Osteocyte (in vitro differentiated cells): ENCODE measurements at regions not wholly inside any gene's neighbourhood (a gene's known extent, or its start where the extent isn't known, plus 50 kb on each side); places are given as distances from the start of the nearest gene placed in this dataset.

Experiments
- DNase-seq: peaks from one replicate; pipeline ENCODE4 v3.0.0; 2021; ENCODE audit warnings: mixed read lengths; ENCODE audit not compliant: unreplicated experiment; ENCODE audit errors: extremely low spot score
- H3K27ac Mint-ChIP-seq: one replicate; pipeline ENCODE4 v1.8.0; 2021; ENCODE audit warnings: mild to moderate bottlenecking, mixed read lengths; ENCODE audit not compliant: unreplicated experiment
- H3K27me3 Mint-ChIP-seq: one replicate; pipeline ENCODE4 v1.8.0; 2021; ENCODE audit warnings: mixed read lengths; ENCODE audit not compliant: unreplicated experiment
- H3K36me3 Mint-ChIP-seq: one replicate; pipeline ENCODE4 v1.8.0; 2021; ENCODE audit warnings: mixed read lengths; ENCODE audit not compliant: unreplicated experiment
- H3K4me1 Mint-ChIP-seq: one replicate; pipeline ENCODE4 v1.8.0; 2021; ENCODE audit warnings: mixed read lengths; ENCODE audit not compliant: unreplicated experiment
- H3K4me3 Mint-ChIP-seq: one replicate; pipeline ENCODE4 v1.8.0; 2021; ENCODE audit warnings: mild to moderate bottlenecking, moderate library complexity, mixed read lengths; ENCODE audit not compliant: unreplicated experiment
- H3K9me3 Mint-ChIP-seq: one replicate; pipeline ENCODE4 v1.8.0; 2021; ENCODE audit warnings: mixed read lengths; ENCODE audit not compliant: unreplicated experiment
- TF ChIP-seq, protein P1 (sequence below): fragments of 200-600 bp; sonication (generic); IDR thresholded peaks from 2 replicates; pipeline ENCODE4 v1.5.0; 2021; ENCODE audit warnings: antibody characterized with exemption, mild to moderate bottlenecking, moderate library complexity

DNA sequence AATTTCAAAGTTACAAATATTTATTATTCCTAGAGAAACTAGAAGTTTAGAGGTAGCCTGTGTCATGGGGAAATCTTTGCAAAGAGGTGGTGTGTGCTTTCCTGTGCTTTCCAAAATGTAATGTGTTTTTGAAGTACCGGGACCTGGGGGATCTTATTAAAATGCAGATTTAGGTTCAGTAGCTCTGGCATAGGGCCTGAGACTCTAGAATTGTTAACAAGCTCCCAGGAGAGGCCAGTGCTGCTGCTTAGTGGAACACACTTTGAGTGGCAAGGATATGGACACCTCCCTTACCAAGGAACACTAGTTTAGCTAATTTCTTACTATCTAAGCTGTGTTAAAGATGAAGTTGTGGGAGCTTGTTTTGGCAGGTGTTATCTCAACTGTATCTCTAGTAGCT is 428.9 kb downstream of the VGLL3 start:
- no peak for DNase-seq
- no peaks in the 10 kb centered on the region for H3K9me3 Mint-ChIP-seq
- TF ChIP-seq, protein P1, sequence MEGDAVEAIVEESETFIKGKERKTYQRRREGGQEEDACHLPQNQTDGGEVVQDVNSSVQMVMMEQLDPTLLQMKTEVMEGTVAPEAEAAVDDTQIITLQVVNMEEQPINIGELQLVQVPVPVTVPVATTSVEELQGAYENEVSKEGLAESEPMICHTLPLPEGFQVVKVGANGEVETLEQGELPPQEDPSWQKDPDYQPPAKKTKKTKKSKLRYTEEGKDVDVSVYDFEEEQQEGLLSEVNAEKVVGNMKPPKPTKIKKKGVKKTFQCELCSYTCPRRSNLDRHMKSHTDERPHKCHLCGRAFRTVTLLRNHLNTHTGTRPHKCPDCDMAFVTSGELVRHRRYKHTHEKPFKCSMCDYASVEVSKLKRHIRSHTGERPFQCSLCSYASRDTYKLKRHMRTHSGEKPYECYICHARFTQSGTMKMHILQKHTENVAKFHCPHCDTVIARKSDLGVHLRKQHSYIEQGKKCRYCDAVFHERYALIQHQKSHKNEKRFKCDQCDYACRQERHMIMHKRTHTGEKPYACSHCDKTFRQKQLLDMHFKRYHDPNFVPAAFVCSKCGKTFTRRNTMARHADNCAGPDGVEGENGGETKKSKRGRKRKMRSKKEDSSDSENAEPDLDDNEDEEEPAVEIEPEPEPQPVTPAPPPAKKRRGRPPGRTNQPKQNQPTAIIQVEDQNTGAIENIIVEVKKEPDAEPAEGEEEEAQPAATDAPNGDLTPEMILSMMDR = no peak
- no peaks in the 10 kb centered on the region for H3K36me3 Mint-ChIP-seq
- H3K4me1 Mint-ChIP-seq = no peaks in the 10 kb centered on the region
- H3K27me3 Mint-ChIP-seq = peaks cover 33% of the 10 kb centered on the region
- no peak overlapping the region for H3K27ac Mint-ChIP-seq
- no peak overlapping the region for H3K4me3 Mint-ChIP-seq

DNA sequence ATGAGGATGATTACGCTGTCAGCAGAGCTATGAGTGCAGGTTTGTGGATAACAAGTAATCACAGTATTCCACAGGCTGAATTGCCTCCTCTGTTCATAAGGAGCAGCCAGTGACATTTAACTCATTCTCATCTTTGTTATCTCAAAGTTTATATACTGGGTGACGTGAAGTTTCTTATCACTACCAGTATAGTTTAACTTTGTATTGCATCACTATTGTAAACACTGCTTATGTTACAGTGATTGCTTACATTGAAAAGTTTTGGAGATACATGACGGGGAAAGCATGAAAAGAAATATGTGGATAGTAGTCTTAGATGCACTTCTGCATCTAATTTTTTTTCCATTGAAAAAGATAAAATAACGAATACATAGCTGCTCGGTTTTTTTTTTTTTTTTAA is 429.7 kb downstream of the VGLL3 start:
- TF ChIP-seq, protein P1 = no peak
- DNase-seq = no peak
- H3K36me3 Mint-ChIP-seq = no peaks in the 10 kb centered on the region
- no peak overlapping the region for H3K4me3 Mint-ChIP-seq
- H3K27me3 Mint-ChIP-seq = peaks cover 34% of the 10 kb centered on the region
- no peaks in the 10 kb centered on the region for H3K9me3 Mint-ChIP-seq
- no peaks in the 10 kb centered on the region for H3K4me1 Mint-ChIP-seq
- H3K27ac Mint-ChIP-seq = no peak overlapping the region

DNA sequence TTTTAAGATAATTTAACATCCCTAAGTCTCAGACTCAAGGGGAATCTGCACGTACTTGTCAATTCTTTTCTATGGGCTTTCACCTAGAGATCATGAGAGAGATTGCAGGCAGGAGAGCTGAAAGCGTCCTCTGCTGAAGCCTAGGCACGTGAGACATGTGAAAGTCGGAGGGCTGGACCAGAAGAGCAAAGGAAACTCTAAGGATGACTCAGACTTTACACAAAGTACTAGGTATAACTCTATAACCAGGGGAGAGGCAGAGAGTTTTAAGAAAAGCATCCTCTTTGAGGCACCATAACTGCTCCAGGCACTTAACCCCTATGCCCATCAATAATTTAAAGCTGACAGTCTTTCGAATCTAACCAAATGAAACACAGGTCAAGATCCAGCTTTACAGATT is 436.6 kb downstream of the VGLL3 start:
- H3K27me3 Mint-ChIP-seq = peaks cover 15% of the 10 kb centered on the region
- H3K27ac Mint-ChIP-seq = no peak overlapping the region
- H3K4me3 Mint-ChIP-seq = no peak overlapping the region
- DNase-seq = no peak
- TF ChIP-seq, protein P1 = no peak
- H3K36me3 Mint-ChIP-seq = no peaks in the 10 kb centered on the region
- no peaks in the 10 kb centered on the region for H3K4me1 Mint-ChIP-seq
- no peaks in the 10 kb centered on the region for H3K9me3 Mint-ChIP-seq

DNA sequence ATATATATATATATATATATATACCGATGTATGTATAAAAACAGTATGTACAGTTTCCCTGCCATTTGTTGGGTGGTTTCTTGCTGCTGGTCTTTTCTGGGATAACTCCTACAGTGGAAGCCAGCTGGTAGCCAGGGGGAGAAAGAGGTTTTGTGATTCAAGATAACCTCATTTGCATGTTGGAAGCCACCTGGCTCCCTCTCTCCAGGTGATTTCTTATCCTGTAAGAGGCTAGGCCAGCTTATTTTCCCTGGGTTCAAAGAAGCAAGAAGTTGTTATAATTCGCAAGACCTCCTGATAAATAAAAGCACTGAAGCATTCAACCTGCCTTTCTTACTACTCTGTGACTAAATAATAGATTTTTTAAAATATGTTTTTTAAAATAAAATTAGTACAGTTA is 443.3 kb downstream of the VGLL3 start:
- TF ChIP-seq, protein P1 = no peak
- Mint-ChIP-seq H3K27ac (no peak overlapping the region), H3K4me1 (no peaks in the 10 kb centered on the region), H3K27me3 (peaks cover 15% of the 10 kb centered on the region), H3K36me3 (no peaks in the 10 kb centered on the region), H3K9me3 (no peaks in the 10 kb centered on the region), H3K4me3 (no peak overlapping the region)
- no peak for DNase-seq

DNA sequence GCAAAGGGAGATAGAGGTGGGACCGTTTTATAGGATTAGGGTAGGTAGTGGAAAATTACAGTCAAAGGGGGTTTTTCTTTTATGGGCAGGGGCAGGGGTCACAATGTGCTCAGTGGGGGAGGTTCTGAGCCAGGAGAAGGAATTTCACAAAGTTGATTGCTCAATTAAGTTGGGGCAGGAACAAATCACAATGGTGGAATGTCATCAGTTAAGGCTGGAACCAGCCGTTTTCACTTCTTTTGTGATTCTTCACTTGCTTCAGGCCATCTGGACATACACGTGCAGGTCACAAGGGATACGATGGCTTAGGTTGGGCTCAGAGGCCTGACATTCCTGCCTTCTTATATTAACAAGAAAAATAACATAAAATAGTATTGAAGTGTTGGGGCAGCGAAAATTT is 453.8 kb downstream of the VGLL3 start:
- H3K4me3 Mint-ChIP-seq = no peak overlapping the region
- no peak overlapping the region for H3K27ac Mint-ChIP-seq

More for the DNA sequence above, 453.8 kb downstream of the VGLL3 start:
- no peak for DNase-seq
- Mint-ChIP-seq H3K4me1 (no peaks in the 10 kb centered on the region), H3K9me3 (no peaks in the 10 kb centered on the region), H3K27me3 (no peaks in the 10 kb centered on the region), H3K36me3 (no peaks in the 10 kb centered on the region)
- TF ChIP-seq, protein P1 = no peak
